ENCODE measurements at regions not wholly inside any gene's neighbourhood (a gene's known extent, or its start where the extent isn't known, plus 50 kb on each side); places are given as distances from the start of the nearest gene placed in this dataset.

DNA sequence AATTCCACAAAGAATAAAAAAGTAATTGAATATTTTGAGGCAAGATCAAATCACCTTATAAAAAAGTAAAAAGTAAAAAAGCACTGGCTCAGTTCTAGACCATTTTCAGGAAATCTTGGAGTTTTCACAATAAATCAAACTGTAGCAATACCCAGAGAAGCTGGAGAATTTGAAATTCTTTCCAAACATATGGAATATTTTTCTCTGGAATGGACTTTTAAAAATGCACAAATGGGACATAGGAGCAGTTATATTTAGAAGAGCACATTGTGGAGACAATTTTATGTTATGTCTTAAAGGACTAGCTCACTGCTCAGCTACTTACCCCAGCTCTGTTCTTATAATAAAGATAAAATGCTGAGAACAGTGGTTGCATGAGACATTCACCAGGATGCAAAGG is 211.9 kb upstream of the KIT start:
- Histone ChIP-seq H2AFZ (ENCODE audit: control insufficient read depth, low read depth, low read length) (no peak overlapping the region), H3K27me3 (replicated peaks in 1 of 2; ENCODE audit: control insufficient read depth in 2 of 2, insufficient read depth in 2 of 2, low read length in 1 of 2) (peaks cover 0 to 2% of the 10 kb centered on the region in 2 experiments; a peak in 2 of 4 replicates), H3K4me1 (ENCODE audit: control insufficient read depth, insufficient read depth, low read length) (no peaks in the 10 kb centered on the region), H4K20me1 (ENCODE audit: control insufficient read depth, insufficient read depth) (no peaks in the 10 kb centered on the region), H3K4me2 (ENCODE audit: control insufficient read depth, insufficient read depth) (no peak overlapping the region), H3K9ac (ENCODE audit: control insufficient read depth, insufficient read depth, low read length) (no peak overlapping the region), H3K4me3 (no peak overlapping the region), H3K9me3 (replicated peaks; ENCODE audit: control insufficient read depth, insufficient read depth, low read length) (no peaks in the 10 kb centered on the region; the same call in 2 of the 3 replicates), H3K36me3 (ENCODE audit: control insufficient read depth in 2 of 2, insufficient read depth in 2 of 2, low read length in 1 of 2) (no peaks in the 10 kb centered on the region), H3K27ac (ENCODE audit: control insufficient read depth, insufficient read depth) (no peak overlapping the region), H3K79me2 (ENCODE audit: control insufficient read depth, insufficient read depth, low read length) (no peaks in the 10 kb centered on the region)
- no TSS peak for BruUV-seq (replicated peaks)
- ChIA-PET POLR2A (no interaction called here), CTCF (no interaction called here), RAD21 (ENCODE audit: unreplicated experiment) (no interaction called here), SMC1A (ENCODE audit: uncharacterized antibody, unreplicated experiment) (no interaction called here)
- DNase-seq (ENCODE audit: low read depth, low spot score) (no peak), ATAC-seq (no peak), FAIRE-seq (no peak)
- TF ChIP-seq MEF2B (IDR thresholded peaks at IDR 0.05; ENCODE audit: partially characterized antibody, poor library complexity, severe bottlenecking) (no peak), E2F4 (IDR thresholded peaks at IDR 0.05; ENCODE audit: low read depth, low read length) (no peak)
- in situ Hi-C loops (cut with MboI) (no loop called here), intact Hi-C loops (cut with micrococcal nuclease; ENCODE audit: unreplicated experiment) (no loop called here)

DNA sequence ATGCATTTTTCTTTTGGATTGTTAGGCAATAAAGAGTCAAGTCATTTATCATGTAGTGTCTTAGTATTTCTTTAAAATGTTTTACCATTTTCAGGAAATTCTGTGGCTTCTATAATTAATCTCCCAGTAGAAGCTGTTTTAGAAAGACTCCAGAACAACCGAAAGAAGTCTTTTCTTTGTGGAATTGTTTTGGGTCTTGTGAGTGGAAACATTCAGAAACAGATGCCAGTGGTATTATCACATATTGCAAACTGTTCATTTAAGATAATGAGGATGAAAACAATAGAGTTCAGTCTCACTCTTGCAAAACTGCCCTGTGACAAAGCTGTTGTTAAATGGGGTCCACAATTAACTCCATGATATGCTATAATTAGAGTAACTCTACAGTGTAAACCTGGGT is 211.2 kb upstream of the KIT start:
- SMC1A ChIA-PET (ENCODE audit: uncharacterized antibody, unreplicated experiment): no interaction called here
- 0% methylated on average over 1 of the region's 1 CpG for whole genome bisulfite sequencing (ENCODE audit: insufficient coverage, insufficient replicate concordance, low lambda C conversion rate, missing lambda C conversion rate)
- Histone ChIP-seq H3K27ac (ENCODE audit: control insufficient read depth, insufficient read depth) (no peak overlapping the region), H3K4me1 (ENCODE audit: control insufficient read depth, insufficient read depth, low read length) (no peaks in the 10 kb centered on the region), H3K4me3 (no peak overlapping the region), H2AFZ (ENCODE audit: control insufficient read depth, low read depth, low read length) (no peak overlapping the region), H3K27me3 (replicated peaks in 1 of 2; ENCODE audit: control insufficient read depth in 2 of 2, insufficient read depth in 2 of 2, low read length in 1 of 2) (peaks cover 0 to 2% of the 10 kb centered on the region in 2 experiments; a peak in 2 of 4 replicates), H3K79me2 (ENCODE audit: control insufficient read depth, insufficient read depth, low read length) (no peaks in the 10 kb centered on the region), H4K20me1 (ENCODE audit: control insufficient read depth, insufficient read depth) (no peaks in the 10 kb centered on the region), H3K36me3 (ENCODE audit: control insufficient read depth in 2 of 2, insufficient read depth in 2 of 2, low read length in 1 of 2) (no peaks in the 10 kb centered on the region), H3K4me2 (ENCODE audit: control insufficient read depth, insufficient read depth) (no peak overlapping the region), H3K9me3 (replicated peaks; ENCODE audit: control insufficient read depth, insufficient read depth, low read length) (no peaks in the 10 kb centered on the region; the same call in 2 of the 3 replicates), H3K9ac (ENCODE audit: control insufficient read depth, insufficient read depth, low read length) (no peak overlapping the region)
- TF ChIP-seq KLF5 (IDR thresholded peaks at IDR 0.05; ENCODE audit: partially characterized antibody): no peak
- no peak for TF ChIP-seq STAT3 (IDR thresholded peaks at IDR 0.05; ENCODE audit: low read depth, low read length)
- FAIRE-seq: no peak
- DNase-seq (ENCODE audit: low read depth, low spot score): no peak
- intact Hi-C loops (cut with micrococcal nuclease; ENCODE audit: unreplicated experiment): no loop called here
- no TSS peak for BruUV-seq (replicated peaks)
- POLR2A ChIA-PET: no interaction called here
- CTCF ChIA-PET: no interaction called here
- RAD21 ChIA-PET (ENCODE audit: unreplicated experiment): no interaction called here
- ATAC-seq: no peak
- in situ Hi-C loops (cut with MboI): no loop called here

All from GM12878 (cell line).